H9 (cell line): ENCODE measurements at regions not wholly inside any gene's neighbourhood (a gene's known extent, or its start where the extent isn't known, plus 50 kb on each side); places are given as distances from the start of the nearest gene placed in this dataset.

Experiments used
- DNase-seq: peaks from one replicate; pipeline ENCODE4 v3.0.0-alpha.2; 2017
- H2AFZ ChIP-seq: one replicate; pipeline ENCODE4 v1.6.1; 2013; ENCODE audit warnings: mild to moderate bottlenecking, low read length, control low read depth, moderate library complexity
- H2AK5ac ChIP-seq: 2 replicates; pipeline ENCODE4 v1.6.1; 2013; ENCODE audit warnings: low read length, control low read depth, mixed read lengths; ENCODE audit not compliant: insufficient read length
- H2BK120ac ChIP-seq: one replicate; pipeline ENCODE4 v1.6.1; 2013; ENCODE audit warnings: low read depth, mild to moderate bottlenecking, low read length, control low read depth, inconsistent platforms; ENCODE audit not compliant: poor library complexity, severe bottlenecking
- H2BK12ac ChIP-seq: 2 replicates; pipeline ENCODE4 v1.6.1; 2013; ENCODE audit warnings: low read length, control low read depth, mixed read lengths, low read depth; ENCODE audit not compliant: insufficient read length
- H2BK15ac ChIP-seq: 2 replicates; pipeline ENCODE4 v1.6.1; 2013; ENCODE audit warnings: low read depth, low read length, control low read depth
- H2BK20ac ChIP-seq: one replicate; pipeline ENCODE4 v1.6.1; 2013; ENCODE audit warnings: low read depth, mild to moderate bottlenecking, low read length, control low read depth, inconsistent platforms; ENCODE audit not compliant: poor library complexity, severe bottlenecking
- H2BK5ac ChIP-seq: 2 replicates; pipeline ENCODE4 v1.6.1; 2013; ENCODE audit warnings: low read length, control low read depth, mixed read lengths; ENCODE audit not compliant: insufficient read length
- H3K14ac ChIP-seq: 2 replicates; pipeline ENCODE4 v1.6.1; 2013; ENCODE audit warnings: low read length, control low read depth; ENCODE audit not compliant: insufficient read depth
- H3K18ac ChIP-seq: 2 replicates; pipeline ENCODE4 v1.6.1; 2013; ENCODE audit warnings: low read depth, mild to moderate bottlenecking, mixed read lengths, low read length, control low read depth; ENCODE audit not compliant: insufficient read length
- H3K23ac ChIP-seq: 2 replicates; pipeline ENCODE4 v1.6.1; 2013; ENCODE audit warnings: low read length, control low read depth, mixed read lengths, low read depth; ENCODE audit not compliant: insufficient read length
- H3K23me2 ChIP-seq: 2 replicates; pipeline ENCODE4 v1.6.1; 2013; ENCODE audit warnings: low read depth, mild to moderate bottlenecking, mixed read lengths, low read length, control low read depth; ENCODE audit not compliant: insufficient read length, poor library complexity, severe bottlenecking
- H3K27ac ChIP-seq: 2 replicates; pipeline ENCODE4 v1.5.1; 2013; ENCODE audit warnings: low read length, control low read depth, mixed read lengths, low read depth; ENCODE audit not compliant: insufficient read length
- H3K27me3 ChIP-seq: 2 replicates; pipeline ENCODE4 v1.6.1; 2013; ENCODE audit warnings: low read length, control low read depth, inconsistent platforms; ENCODE audit not compliant: insufficient read depth
- H3K4ac ChIP-seq: 2 replicates; pipeline ENCODE4 v1.6.1; 2013; ENCODE audit warnings: low read depth, mild to moderate bottlenecking, control low read depth, inconsistent platforms, low read length, moderate library complexity
- H3K4me1 ChIP-seq: 2 replicates; pipeline ENCODE4 v1.6.1; 2013; ENCODE audit warnings: low read length, control low read depth, inconsistent platforms; ENCODE audit not compliant: insufficient read depth
- H3K4me2 ChIP-seq: 2 replicates; pipeline ENCODE4 v1.6.1; 2013; ENCODE audit warnings: low read length, control low read depth, mixed read lengths; ENCODE audit not compliant: insufficient read length, insufficient read depth
- H3K56ac ChIP-seq: 2 replicates; pipeline ENCODE4 v1.6.1; 2013; ENCODE audit warnings: low read depth, mild to moderate bottlenecking, mixed read lengths, low read length, control low read depth; ENCODE audit not compliant: insufficient read length
- H3K79me1 ChIP-seq: 2 replicates; pipeline ENCODE4 v1.6.1; 2013; ENCODE audit warnings: low read depth, mild to moderate bottlenecking, moderate library complexity, low read length, control low read depth, inconsistent platforms; ENCODE audit not compliant: insufficient read depth, poor library complexity, severe bottlenecking
- H3K79me2 ChIP-seq: 2 replicates; pipeline ENCODE4 v1.6.1; 2013; ENCODE audit warnings: low read length, control low read depth, inconsistent platforms; ENCODE audit not compliant: insufficient read depth
- H3K9ac ChIP-seq: 2 replicates; pipeline ENCODE4 v1.6.1; 2013; ENCODE audit warnings: low read length, control low read depth, mixed read lengths; ENCODE audit not compliant: insufficient read length; ENCODE audit errors: extremely low read depth
- H3K9me3 ChIP-seq: one replicate; pipeline ENCODE4 v1.6.1; 2013; ENCODE audit warnings: low read depth, low read length, inconsistent platforms; ENCODE audit not compliant: control insufficient read depth
- H3T11ph ChIP-seq: one replicate; pipeline ENCODE4 v1.6.1; 2013; ENCODE audit warnings: mild to moderate bottlenecking, low read length, control low read depth, inconsistent platforms
- H4K20me1 ChIP-seq: one replicate; pipeline ENCODE4 v1.6.1; 2013; ENCODE audit not compliant: control insufficient read depth, insufficient read length, insufficient read depth
- H4K5ac ChIP-seq: 2 replicates; pipeline ENCODE4 v1.6.1; 2013; ENCODE audit warnings: low read depth, mild to moderate bottlenecking, mixed read lengths, low read length, control low read depth; ENCODE audit not compliant: insufficient read length
- H4K8ac ChIP-seq: replicated peaks from 2 replicates; pipeline ENCODE4 v1.6.1; 2013; ENCODE audit warnings: low read length, control low read depth, mixed read lengths, low read depth; ENCODE audit not compliant: insufficient read length
- H4K91ac ChIP-seq: 2 replicates; pipeline ENCODE4 v1.6.1; 2013; ENCODE audit warnings: low read depth, mild to moderate bottlenecking, moderate library complexity, mixed read lengths, low read length, control low read depth; ENCODE audit not compliant: insufficient read length
- H3K27ac Mint-ChIP-seq, 3 experiments: 2 replicates in 2 of 3; 3 replicates in 1 of 3; pipeline ENCODE4 v1.8.0; 2020 to 2021; ENCODE audit warnings: mixed read lengths in 3 of 3, mild to moderate bottlenecking in 1 of 3, moderate library complexity in 1 of 3
- H3K27me3 Mint-ChIP-seq: 2 replicates; pipeline ENCODE4 v1.8.0; 2021; ENCODE audit warnings: low read depth, mild to moderate bottlenecking, moderate library complexity, mixed read lengths
- H3K36me3 Mint-ChIP-seq, 3 experiments: 2 replicates in 2 of 3; 3 replicates in 1 of 3; pipeline ENCODE4 v1.8.0; 2020 to 2021; ENCODE audit warnings: low read depth in 3 of 3, mixed read lengths in 3 of 3; ENCODE audit not compliant: insufficient read depth in 1 of 3
- H3K4me1 Mint-ChIP-seq, 2 experiments: 2 replicates each; pipeline ENCODE4 v1.8.0; 2020; ENCODE audit warnings: mixed read lengths in 2 of 2
- H3K4me3 Mint-ChIP-seq, 2 experiments: 2 replicates in 1 of 2; 3 replicates in 1 of 2; pipeline ENCODE4 v1.8.0; 2020 to 2021; ENCODE audit warnings: mild to moderate bottlenecking in 2 of 2, mixed read lengths in 2 of 2, moderate library complexity in 1 of 2
- H3K9me3 Mint-ChIP-seq, 2 experiments: 2 replicates in 1 of 2; 3 replicates in 1 of 2; pipeline ENCODE4 v1.8.0; 2020; ENCODE audit warnings: mild to moderate bottlenecking in 2 of 2, mixed read lengths in 2 of 2, moderate library complexity in 1 of 2
- WGBS: extraction: QIAGEN DNeasy Blood & Tissue Kit; methylation state at CpG from one replicate; pipeline ENCODE4 v1.1.7; 2013; ENCODE audit warnings: missing lambda C conversion rate, low lambda C conversion rate, mixed read lengths; ENCODE audit not compliant: insufficient read length; ENCODE audit errors: extremely low coverage; 5-methylcytosine and 5-hydroxymethylcytosine counted together
- TF ChIP-seq, protein P1 (sequence below): fragments of 200-600 bp; sonication (generic); conservative IDR thresholded peaks from 3 replicates; pipeline ENCODE4 v1.8.0; 2021; ENCODE audit warnings: antibody characterized with exemption, mild to moderate bottlenecking

DNA sequence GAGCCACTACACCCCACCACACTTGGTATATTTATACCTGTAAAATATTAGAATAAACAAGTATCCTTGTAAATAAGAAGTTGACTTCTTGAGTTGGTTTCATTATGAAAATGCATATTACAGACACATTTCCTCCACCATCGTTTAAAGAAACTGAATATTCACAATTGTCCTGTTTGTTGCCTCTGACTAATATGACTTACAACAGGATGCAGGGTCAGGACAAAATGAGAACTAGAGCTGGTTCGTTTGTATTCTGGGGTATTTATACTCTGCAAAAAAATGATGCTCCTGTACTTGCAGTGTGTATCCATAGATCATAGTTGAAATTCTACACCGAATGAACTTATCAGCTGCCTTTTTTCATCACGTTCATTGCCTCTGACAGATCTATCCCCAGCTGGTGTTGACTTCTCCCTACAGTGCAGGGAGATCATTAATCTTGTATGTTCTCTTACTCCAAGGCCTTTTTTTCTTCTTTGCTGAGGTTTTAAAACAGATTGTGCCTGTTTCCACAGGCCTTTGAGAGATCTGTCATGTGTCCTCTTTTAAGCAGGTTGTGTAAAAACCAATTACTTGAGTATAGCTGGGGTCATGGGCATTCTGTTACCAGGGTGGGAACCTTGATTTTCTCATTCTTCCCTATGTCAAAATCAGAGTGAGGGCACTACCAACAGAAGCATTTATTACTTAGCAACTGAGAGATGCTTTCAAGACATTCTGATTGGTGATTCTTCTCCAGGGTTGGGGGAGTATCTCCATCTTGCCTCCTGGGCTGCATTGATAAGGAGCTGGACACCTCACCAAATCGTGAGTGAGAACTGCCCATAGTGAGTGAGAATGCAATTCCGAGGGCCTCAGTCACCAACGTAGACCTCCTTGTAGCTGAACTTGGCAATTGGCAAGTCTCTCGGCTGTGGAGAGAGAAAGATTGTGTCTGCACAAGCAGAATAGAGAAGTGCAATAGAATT lies 78.8 kb upstream of the CD83 start:
- Mint-ChIP-seq H3K27me3 (peaks cover 12% of the 10 kb centered on the region), H3K27ac (no peak overlapping the region), H3K4me1 (peaks cover 16 to 18% of the 10 kb centered on the region in 2 experiments), H3K36me3 (peaks cover 0 to 4% (median 0%) of the 10 kb centered on the region in 3 experiments; a peak in 2 of 7 replicates), H3K9me3 (peaks cover 0 to 3% of the 10 kb centered on the region in 2 experiments; a peak in 1 of 5 replicates), H3K4me3 (no peak overlapping the region)
- TF ChIP-seq, protein P1, sequence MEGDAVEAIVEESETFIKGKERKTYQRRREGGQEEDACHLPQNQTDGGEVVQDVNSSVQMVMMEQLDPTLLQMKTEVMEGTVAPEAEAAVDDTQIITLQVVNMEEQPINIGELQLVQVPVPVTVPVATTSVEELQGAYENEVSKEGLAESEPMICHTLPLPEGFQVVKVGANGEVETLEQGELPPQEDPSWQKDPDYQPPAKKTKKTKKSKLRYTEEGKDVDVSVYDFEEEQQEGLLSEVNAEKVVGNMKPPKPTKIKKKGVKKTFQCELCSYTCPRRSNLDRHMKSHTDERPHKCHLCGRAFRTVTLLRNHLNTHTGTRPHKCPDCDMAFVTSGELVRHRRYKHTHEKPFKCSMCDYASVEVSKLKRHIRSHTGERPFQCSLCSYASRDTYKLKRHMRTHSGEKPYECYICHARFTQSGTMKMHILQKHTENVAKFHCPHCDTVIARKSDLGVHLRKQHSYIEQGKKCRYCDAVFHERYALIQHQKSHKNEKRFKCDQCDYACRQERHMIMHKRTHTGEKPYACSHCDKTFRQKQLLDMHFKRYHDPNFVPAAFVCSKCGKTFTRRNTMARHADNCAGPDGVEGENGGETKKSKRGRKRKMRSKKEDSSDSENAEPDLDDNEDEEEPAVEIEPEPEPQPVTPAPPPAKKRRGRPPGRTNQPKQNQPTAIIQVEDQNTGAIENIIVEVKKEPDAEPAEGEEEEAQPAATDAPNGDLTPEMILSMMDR, result no peak
- Histone ChIP-seq H3K4ac (no peak overlapping the region), H4K91ac (no peak overlapping the region), H3K27ac (no peak overlapping the region), H3K14ac (no peak overlapping the region), H3K79me2 (no peaks in the 10 kb centered on the region), H3K4me1 (peaks cover 12% of the 10 kb centered on the region; the same call in 1 of the 2 replicates), H4K5ac (no peak overlapping the region), H3K4me2 (no peak overlapping the region), H2AFZ (no peak overlapping the region), H3K9ac (no peak overlapping the region), H3K79me1 (no peaks in the 10 kb centered on the region), H4K20me1 (no peaks in the 10 kb centered on the region), H3K23ac (no peak overlapping the region), H3T11ph (no peak overlapping the region), H2BK20ac (no peak overlapping the region), H2BK5ac (no peak overlapping the region), H3K18ac (no peak overlapping the region), H3K23me2 (no peaks in the 10 kb centered on the region), H2BK15ac (no peak overlapping the region), H2BK12ac (no peak overlapping the region), H4K8ac (no peak overlapping the region), H2BK120ac (no peak overlapping the region), H3K27me3 (no peaks in the 10 kb centered on the region), H2AK5ac (no peak overlapping the region), H3K9me3 (no peaks in the 10 kb centered on the region), H3K56ac (no peak overlapping the region)
- no peak for DNase-seq
- WGBS, result no CpG with 5 or more reads among the region's 8 CpGs
